Transverse colon (tissue), 3 donors: ENCODE measurements at regions not wholly inside any gene's neighbourhood (a gene's known extent, or its start where the extent isn't known, plus 50 kb on each side); places are given as distances from the start of the nearest gene placed in this dataset.

Experiments used
- CTCF ChIP-seq, 5 experiments: fragments of 200-600 bp in 3 of 5; fragments of 450-650 bp in 2 of 5; sonication (generic) in 3 of 5; IDR thresholded peaks; 1 replicate in 2 of 5; 2 replicates in 3 of 5; pipeline ENCODE4 v1.5.1; 2016 to 2017; ENCODE audit warnings: antibody characterized with exemption in 5 of 5, inconsistent platforms in 3 of 5, mild to moderate bottlenecking in 2 of 5, moderate library complexity in 1 of 5
- POLR2A ChIP-seq: fragments of 450-650 bp; IDR thresholded peaks from one replicate; pipeline ENCODE4 v1.6.1; 2016; ENCODE audit warnings: antibody characterized with exemption, mild to moderate bottlenecking, moderate library complexity

GRCh38 chr12:5267603-5268423, 164.1 kb upstream of the NTF3 start:
- TF ChIP-seq CTCF (IDR thresholded peaks at IDR 0.05) (no peak), POLR2A (no peak)
